ENCODE measurements at regions not wholly inside any gene's neighbourhood (a gene's known extent, or its start where the extent isn't known, plus 50 kb on each side); places are given as distances from the start of the nearest gene placed in this dataset.

DNA sequence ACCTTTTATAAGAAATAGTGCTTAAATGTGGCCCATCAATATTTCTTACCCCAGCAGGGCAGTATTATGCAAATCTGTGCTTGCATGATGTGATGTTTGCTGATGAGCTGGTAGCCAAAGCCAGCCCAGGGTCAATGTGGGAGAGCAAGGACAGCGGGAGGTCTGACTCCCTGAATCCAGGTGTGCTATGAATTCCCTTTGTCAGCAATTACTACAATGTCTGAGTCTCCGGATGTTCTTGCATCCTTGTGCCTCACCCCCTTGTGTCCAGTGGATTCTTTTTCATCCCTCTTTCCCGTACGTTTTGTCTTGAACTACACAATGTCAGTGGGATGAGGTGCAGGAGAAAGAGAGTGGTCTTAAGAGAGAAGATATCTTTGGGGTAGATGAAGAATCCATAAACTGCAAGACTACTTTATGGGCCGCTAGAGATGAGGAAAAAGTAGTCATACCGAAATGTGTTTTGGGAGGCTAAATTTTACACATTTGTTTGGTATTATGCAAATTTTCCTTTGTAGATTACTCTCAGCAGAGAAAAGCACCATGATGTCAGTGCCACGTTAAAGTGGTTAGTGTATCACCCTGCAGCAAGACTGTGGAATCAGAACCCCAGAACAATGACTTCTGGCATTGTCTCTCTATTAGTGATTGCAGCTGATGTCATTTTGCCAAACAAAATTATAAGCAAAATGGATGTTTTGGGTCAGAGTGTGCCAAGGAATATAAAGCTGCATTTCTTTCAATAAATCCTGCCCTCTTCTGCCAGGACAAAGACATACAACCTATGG, 53.5 kb upstream of the TSHZ3 start:
- in situ Hi-C loops (cut with MboI; ENCODE audit: low sequenced_read_pairs) = no loop called here

DNA sequence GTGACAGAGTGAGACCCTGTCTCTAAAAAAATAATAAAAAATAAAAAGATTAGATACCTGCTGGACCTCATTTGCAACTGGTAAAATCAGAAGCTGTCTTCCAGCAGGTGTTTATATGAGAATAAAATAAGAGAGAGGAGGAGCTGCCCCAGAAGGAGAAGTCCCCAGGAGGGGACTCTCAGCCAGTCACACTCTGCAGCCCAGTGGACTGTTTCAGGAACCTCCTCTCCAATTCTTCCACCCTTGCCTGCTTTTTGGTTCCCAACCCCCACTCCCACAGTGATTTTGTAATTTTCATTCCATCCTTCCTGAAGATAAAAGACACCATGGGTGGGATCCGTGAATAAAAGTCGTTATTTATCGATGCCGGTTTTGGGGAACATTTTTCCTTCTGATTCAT, 56.9 kb upstream of the TSHZ3 start:
- in situ Hi-C loops (cut with MboI; ENCODE audit: low sequenced_read_pairs) = no loop called here

DNA sequence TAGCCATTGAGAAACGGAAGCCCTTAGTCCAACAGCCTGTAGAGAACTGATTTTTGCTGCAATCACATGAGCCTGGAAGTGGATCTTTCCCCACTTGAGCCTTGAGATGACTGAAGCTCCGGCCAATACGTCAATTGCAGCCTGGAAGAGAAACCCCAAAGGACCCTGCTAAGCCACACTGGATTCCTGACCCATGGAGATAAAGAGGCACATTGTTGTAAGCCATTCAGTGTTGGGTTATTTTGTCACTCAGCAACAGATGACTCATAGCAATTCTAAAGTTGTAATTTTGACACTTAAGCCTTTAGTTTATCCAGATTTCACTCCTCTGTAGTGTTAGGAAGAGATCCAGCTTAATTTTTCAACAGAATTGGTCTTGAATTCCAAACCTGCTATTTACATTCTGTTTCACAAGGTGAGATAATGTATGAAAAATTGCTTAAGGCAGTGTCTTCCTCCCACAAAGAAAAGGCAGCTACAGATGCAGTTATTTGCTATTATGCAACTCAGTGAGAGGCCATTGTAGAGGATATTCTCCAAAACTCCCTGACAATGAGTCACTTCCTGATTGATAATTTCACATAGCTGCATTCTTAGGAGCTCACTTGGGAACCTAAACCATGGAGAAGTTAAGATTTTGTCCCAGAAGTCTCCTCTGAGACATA, 59.4 kb upstream of the TSHZ3 start:
- in situ Hi-C loops (cut with MboI; ENCODE audit: low sequenced_read_pairs) = no loop called here

DNA sequence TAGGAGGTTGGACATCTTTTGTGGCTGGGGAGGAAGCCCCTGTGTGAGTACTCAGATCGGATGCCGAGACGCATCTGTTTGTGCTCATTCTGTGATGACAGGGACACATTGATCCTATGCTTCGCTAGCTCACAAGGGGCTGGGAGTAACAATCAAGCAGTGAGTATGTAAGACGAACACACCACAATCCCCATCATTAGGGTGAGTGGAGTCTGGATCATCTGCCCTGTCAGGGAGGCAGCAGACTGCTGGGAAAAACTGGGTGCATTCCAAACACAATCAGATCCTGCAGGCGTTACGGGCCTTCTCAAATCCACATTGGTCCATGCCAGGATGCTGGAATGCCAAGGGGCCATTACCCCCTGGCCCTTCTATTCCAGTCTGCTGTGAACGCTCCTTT, 64.1 kb upstream of the TSHZ3 start:
- in situ Hi-C loops (cut with MboI; ENCODE audit: low sequenced_read_pairs) = no loop called here

DNA sequence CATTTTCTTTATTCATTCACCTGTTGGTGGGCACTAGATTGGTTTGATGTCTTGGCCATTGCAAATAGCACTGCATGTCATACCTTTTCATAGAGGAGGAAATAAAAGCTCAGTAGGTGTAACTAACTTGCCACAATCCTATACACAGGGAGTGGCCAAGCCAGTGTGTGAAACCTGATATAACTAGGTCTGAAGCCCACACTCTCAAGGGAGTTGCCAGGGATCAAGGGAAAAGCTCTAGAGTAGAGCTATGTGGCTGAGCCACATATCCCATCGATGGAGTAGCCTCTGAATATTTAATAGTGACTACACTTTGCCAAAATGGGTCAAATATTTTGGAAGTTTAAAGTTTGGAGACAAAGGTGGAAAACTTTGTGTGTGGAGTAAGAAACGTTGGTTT, 66.1 kb upstream of the TSHZ3 start:
- in situ Hi-C loops (cut with MboI; ENCODE audit: low sequenced_read_pairs) = no loop called here

DNA sequence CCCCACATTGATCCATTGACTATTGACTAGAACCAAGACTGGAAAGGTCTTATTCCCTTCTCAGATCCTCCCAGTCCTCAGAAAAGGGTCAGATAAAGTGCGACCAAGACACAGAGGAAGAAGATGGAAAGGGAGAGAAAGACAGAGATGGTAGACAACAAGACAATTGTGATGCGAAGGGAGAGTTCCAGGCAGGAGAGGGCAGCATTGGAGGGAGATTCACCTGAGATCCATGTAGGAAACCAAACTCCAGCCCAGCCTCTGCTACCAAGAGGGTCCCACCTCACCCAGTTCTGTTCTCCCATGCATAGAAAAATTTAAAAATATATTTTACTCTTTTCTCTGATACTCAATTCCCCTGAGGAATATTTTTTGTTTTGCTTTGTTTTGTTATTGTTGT, 67.3 kb upstream of the TSHZ3 start:
- in situ Hi-C loops (cut with MboI; ENCODE audit: low sequenced_read_pairs) = no loop called here

GRCh38 chr19:31418055-31418454, 68.8 kb upstream of the TSHZ3 start:
- in situ Hi-C loops (cut with MboI; ENCODE audit: low sequenced_read_pairs) = no loop called here

DNA sequence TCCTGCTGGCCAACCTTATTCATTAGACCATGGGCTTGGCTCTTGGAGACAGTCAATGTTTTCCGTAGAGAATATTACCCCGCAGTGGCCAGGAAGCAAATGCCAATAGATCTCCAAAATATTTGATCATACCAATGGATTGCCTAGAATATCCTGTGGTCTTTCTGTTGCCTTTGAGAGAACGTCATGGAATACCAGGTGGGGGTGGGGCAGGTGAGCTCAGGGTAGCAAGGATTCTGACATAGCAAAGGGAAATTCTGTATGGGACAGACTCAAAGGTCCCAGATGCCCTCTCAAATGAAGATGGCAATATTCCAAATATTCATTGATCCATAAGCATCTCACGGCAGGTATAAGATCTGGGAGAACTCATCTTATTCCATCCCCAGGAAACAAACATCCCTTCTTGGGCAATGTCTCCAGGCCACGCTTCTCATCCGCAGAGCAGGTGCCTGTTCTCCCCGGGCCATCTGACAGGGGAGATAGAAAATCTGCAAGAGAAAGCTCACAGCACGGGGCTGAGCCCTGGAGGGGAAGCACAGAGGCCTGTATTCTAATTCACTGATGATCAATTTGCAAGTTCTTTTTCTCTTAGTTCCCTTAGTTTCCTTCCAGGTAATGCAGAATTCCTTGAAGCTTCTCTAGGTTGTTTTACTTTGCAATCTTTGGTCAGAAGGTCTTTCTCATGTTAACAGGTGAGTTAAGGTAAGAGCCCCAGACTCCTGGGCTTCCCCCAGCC, 69.6 kb upstream of the TSHZ3 start:
- in situ Hi-C loops (cut with MboI; ENCODE audit: low sequenced_read_pairs) = no loop called here

GRCh38 chr19:31419871-31420445, 70.7 kb upstream of the TSHZ3 start:
- in situ Hi-C loops (cut with MboI; ENCODE audit: low sequenced_read_pairs) = no loop called here

DNA sequence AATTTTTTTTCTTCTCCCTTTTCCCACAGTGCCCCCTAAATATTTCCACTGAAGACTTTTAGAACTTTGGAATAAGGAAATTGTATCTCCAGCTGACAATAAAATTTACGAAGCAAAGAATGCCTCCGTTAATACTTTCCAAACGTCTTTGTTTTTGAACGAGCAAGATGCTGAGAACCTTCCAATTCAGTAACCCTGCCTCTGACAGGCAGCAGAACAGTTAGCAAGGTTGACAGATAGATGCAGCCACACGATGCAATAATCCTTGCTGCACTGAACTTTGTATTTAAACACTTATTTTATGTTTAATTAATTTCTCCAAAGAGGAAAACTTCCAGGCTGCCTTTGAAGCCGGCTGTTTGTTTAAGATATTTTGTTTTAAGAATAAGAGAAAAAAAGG, 71.8 kb upstream of the TSHZ3 start:
- in situ Hi-C loops (cut with MboI; ENCODE audit: low sequenced_read_pairs) = no loop called here

DNA sequence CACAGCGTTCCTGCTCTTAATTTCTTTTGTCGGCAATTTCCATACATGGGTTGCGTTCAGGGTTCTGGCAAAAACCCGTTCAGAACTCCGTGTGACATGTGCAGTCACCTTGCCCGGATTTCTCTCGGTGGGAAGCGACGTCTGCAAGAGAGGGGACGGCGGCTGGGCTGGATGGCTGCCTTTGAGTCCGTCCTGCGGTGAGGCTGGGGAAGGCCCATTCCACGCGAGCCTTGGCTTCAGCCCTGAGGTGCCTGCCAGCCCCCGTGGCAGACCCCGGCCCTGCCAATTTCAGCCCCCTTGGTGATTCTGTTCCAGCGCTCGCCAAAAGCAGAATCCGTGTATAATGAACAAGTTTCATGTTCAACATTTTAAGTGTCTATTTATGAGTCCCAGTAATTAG, 72.6 kb upstream of the TSHZ3 start:
- in situ Hi-C loops (cut with MboI; ENCODE audit: low sequenced_read_pairs) = no loop called here

DNA sequence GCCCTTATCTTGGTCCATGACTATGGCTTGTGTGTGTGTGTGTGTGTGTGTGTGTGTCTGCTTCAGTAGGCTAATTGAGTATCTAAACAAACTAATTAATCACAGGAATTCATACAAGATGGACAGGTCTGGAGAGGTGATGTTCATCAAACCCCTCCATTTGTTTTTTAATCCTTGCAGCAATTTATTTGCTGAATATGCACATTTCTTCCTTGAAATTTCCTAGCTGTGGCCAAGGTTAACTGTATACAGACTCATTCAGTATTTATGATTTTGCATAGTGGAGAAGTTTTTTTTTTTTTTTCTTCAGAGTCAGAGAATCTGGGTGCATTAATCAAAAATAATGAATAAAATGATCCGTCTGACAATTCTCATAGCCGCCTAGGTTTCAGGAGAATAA, 74.7 kb upstream of the TSHZ3 start:
- in situ Hi-C loops (cut with MboI; ENCODE audit: low sequenced_read_pairs) = no loop called here

- in situ Hi-C loops (cut with MboI; ENCODE audit: low sequenced_read_pairs) = no loop called here
Observed at GRCh38 chr19:31424861-31425620, 75.8 kb upstream of the TSHZ3 start.

- in situ Hi-C loops (cut with MboI; ENCODE audit: low sequenced_read_pairs) = no loop called here
Observed at GRCh38 chr19:31427857-31428256, 78.6 kb upstream of the TSHZ3 start.

- in situ Hi-C loops (cut with MboI; ENCODE audit: low sequenced_read_pairs) = no loop called here
Observed at GRCh38 chr19:31430381-31430780, 81.1 kb upstream of the TSHZ3 start.

- in situ Hi-C loops (cut with MboI; ENCODE audit: low sequenced_read_pairs) = no loop called here
Observed at GRCh38 chr19:31432201-31432810, 83.1 kb upstream of the TSHZ3 start.

- in situ Hi-C loops (cut with MboI; ENCODE audit: low sequenced_read_pairs) = no loop called here
Observed at GRCh38 chr19:31436121-31436776, 87.0 kb upstream of the TSHZ3 start.

GRCh38 chr19:31438401-31439269, 89.4 kb upstream of the TSHZ3 start:
- in situ Hi-C loops (cut with MboI; ENCODE audit: low sequenced_read_pairs) = no loop called here

DNA sequence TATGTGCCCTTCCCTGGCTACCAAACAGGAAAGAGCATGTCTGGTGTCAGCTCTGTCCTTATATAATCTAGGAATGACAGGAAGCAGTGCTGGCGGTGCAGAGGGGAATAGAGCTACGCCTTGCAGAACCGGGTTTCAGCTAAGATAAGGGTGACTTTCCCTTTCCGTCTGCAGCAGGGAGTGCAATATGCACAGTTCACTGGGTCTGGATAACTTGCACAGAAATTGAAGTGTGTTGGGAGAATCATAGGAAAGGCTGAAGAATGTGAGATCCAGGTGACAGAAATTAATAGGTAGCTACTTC, 90.0 kb upstream of the TSHZ3 start:
- in situ Hi-C loops (cut with MboI; ENCODE audit: low sequenced_read_pairs) = no loop called here
